GM12864 (cell line): ENCODE measurements at regions not wholly inside any gene's neighbourhood (a gene's known extent, or its start where the extent isn't known, plus 50 kb on each side); places are given as distances from the start of the nearest gene placed in this dataset.

Experiments
- DNase-seq: peaks from one replicate; pipeline ENCODE4 v3.0.0-alpha.2; 2011; ENCODE audit warnings: low read depth
- H3K4me3 ChIP-seq: 2 replicates; pipeline ENCODE4 v1.5.1; 2011; ENCODE audit warnings: mild to moderate bottlenecking, low read depth, low read length, control low read depth
- TF ChIP-seq, protein P1 (sequence below): IDR thresholded peaks from 2 replicates; pipeline ENCODE4 v1.5.1; 2011; ENCODE audit warnings: low read depth, mild to moderate bottlenecking, moderate library complexity, low read length, control low read depth, inconsistent platforms; ENCODE audit errors: missing control alignments

DNA sequence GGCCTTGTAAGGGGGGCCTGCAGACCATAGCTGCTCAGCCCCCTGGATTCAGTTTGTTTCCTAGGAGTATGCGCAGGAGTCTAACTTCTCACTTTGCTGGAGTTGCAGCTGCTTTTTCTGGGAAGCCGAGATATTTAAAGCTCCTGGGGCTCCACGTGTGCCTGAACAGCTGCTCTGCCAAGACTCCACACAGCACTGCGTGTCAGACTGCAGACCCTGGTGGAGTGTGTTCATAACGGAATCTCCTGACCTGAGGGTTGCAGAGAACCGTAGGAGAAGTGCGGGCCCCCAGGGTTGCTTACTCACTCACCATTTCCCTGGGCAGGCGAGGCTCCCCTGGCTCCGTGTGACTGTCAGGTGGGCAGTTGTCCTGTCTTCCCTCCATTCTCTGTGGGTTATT, 474.3 kb upstream of the TMPRSS15 start:
- TF ChIP-seq, protein P1, sequence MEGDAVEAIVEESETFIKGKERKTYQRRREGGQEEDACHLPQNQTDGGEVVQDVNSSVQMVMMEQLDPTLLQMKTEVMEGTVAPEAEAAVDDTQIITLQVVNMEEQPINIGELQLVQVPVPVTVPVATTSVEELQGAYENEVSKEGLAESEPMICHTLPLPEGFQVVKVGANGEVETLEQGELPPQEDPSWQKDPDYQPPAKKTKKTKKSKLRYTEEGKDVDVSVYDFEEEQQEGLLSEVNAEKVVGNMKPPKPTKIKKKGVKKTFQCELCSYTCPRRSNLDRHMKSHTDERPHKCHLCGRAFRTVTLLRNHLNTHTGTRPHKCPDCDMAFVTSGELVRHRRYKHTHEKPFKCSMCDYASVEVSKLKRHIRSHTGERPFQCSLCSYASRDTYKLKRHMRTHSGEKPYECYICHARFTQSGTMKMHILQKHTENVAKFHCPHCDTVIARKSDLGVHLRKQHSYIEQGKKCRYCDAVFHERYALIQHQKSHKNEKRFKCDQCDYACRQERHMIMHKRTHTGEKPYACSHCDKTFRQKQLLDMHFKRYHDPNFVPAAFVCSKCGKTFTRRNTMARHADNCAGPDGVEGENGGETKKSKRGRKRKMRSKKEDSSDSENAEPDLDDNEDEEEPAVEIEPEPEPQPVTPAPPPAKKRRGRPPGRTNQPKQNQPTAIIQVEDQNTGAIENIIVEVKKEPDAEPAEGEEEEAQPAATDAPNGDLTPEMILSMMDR: no peak
- DNase-seq: no peak
- no peak overlapping the region for H3K4me3 ChIP-seq

DNA sequence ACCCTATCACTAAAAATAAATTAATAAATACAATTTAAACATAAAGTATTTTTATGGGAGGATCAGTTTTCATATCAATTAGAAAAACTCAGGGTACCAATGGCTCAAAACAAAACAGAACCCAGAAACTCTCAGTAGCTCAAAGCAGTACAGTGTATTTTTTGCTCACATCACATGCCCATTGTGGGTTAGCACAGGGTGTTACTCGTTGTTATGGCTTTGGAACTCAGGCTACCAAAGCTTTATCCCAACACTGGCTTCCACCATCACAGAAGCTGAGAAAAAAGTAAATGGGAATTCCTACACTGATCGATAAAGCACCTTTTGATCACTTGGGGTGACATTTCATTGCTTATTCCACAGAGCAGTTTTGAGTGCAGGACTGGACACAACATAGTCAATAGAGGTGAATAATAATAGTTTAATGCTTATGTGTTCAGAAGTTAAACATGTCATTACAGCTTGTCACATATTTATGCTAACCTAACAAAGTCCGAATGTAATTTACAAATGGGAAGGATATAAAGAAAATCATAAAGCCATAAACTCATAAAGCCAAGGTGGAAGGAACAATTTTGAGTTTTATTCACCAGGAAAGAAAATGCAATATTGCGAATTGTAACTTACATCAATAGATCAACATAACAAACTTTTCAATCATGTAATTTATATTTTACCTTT, 484.5 kb upstream of the TMPRSS15 start:
- TF ChIP-seq, protein P1: no peak

DNA sequence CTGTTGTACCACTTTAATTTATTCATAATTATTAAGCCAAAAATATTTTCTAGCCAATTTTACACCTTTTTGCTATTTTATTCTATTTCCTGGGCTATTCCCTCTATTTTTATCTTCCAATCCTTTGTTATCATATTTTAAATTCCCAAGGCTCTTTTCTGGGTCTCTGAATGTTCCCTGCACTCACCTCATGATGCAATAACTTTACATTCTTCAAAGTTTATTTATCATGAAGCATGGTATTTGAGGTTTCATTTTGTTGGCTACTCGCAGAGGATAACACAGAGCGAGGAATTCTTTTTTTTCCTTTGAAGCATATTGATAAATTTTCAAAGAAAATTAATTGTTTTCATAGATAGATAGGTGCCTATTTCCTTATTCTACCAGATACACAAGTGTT, 489.8 kb upstream of the TMPRSS15 start:
- no peak for DNase-seq
- H3K4me3 ChIP-seq: no peak overlapping the region
- TF ChIP-seq, protein P1: no peak

More for the DNA sequence above, 484.5 kb upstream of the TMPRSS15 start:
- DNase-seq: no peak
- no peak overlapping the region for H3K4me3 ChIP-seq

DNA sequence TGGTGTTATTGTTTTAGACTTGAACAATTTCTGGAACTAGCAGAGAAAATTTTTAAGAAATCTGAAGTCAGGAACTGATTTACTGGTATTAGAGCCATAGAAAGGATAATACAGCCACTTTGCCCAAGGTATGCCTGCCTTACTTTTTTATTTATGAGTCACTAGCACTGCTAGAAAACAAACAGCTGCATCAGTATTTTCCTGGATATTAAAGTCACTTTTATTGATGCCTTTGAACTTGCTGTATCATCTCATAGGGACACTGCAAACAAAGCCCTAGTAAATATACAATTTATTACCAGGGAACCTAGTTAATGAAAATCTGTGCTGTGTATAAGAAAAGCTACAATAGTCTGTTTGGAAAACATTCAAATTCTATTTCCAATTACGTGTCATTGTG, 490.8 kb upstream of the TMPRSS15 start:
- TF ChIP-seq, protein P1: no peak
- no peak for DNase-seq
- H3K4me3 ChIP-seq: no peak overlapping the region

DNA sequence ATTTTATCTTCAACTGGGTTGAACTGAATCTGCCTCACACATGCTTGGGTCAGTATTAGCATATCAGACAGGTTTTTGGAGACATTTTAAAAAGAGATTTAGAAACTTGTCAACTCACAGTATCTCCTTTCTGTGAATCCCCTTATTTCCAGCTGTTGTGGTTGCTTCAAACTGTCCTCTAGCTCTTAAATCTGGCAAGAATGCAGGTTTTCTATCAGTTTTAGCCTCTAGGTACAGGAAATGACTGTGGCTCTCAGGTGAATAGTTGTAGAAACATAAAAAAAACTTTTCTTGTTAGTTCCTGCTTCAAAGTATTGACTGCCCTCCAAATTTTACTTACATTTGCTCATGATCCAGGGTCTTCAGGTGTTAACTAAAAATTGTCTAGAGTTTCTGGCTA, 495.7 kb upstream of the TMPRSS15 start:
- TF ChIP-seq, protein P1: no peak
- DNase-seq: no peak

DNA sequence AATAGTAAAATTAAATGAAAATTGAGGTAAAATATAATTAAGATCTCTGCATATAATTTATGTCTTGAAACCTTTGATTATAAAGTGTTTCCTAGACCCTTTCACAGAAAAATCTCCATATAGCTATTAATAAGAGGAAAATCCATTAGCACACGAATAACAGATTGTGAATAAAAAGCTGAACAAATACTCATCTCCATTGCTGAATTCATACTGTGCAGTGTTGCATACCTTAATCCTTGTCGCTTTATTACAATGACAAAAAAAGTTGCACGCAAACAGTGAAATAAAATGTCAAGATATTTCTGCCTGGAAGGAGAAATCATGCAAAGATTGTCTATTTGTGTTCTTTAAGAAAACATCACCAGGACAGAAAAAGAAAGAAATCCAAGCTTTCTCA, 499.1 kb upstream of the TMPRSS15 start:
- TF ChIP-seq, protein P1: no peak
- no peak overlapping the region for H3K4me3 ChIP-seq
- no peak for DNase-seq

More for the DNA sequence above, 495.7 kb upstream of the TMPRSS15 start:
- no peak overlapping the region for H3K4me3 ChIP-seq

DNA sequence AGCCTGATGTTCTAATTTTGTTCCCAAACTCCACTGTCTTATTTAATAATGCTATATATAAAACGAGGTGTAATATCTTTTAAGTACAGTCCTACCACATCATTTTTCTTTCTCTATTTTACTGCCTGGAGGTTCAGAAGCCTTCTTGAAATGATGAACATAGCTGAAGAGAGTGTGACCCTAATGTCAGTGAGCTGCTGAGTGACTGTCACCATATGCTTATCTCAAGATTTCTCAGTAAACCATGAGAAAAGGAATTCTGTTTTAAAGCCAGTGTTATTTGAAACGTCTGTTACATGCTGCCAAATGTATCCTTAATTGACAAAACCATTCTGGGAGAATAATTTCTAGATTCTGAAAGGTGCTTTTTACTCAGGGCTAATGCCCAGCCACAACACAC, 503.5 kb upstream of the TMPRSS15 start:
- H3K4me3 ChIP-seq: no peak overlapping the region
- TF ChIP-seq, protein P1: no peak
- DNase-seq: no peak
